ENCODE measurements at regions not wholly inside any gene's neighbourhood (a gene's known extent, or its start where the extent isn't known, plus 50 kb on each side); places are given as distances from the start of the nearest gene placed in this dataset.

DNA sequence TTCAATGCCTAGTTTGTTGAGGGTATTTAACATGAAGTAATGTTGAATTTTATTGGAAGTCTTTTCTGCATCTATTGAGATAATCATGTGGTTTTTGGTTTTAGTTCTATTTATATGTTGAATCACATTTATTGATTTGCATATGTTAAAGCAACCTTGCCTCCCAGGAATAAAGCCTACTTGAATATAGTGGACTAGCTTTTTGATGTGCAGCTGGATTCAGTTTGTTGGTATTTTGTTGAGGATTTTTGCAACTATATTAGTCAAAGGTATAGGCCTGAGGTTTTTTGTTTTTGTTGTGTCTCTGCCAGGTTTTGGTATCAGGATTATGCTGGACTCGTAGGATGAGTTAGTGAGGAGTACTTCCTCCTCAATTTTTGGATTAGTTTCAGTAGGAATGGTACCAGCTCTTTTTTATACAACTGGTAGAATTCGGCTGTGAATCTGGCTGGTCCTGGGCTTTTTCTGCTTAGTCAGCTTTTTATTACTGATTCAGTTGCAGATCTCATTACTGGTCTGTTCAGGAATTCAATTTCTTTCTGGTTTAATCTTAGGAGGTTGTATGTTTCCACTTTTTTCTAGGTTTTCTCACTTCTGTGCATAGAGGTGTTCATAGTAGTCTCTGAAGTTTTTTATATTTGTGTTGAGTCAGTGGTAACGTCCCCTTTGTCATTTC is 209.8 kb upstream of the RBMS3 start:
- no peak for DNase-seq

DNA sequence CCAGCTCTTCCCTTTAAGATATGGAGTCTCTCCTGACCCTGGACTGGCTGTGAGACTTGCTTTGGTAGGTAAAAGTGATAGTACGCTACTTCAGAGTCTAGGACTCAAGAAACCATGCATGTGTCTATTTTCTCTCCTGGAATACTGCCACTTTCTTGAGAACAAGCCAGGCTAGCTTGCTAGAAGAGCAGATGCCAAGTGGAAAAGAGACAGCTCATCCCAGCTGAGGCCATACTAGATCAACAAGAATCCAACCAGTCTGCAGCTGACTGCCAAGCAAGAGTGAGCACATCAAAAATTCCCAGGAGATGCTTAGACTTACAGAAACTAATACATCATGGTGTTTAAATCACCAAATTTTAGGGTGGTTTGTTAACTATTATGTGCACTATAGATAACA is 208.3 kb upstream of the RBMS3 start:
- DNase-seq, result no peak

DNA sequence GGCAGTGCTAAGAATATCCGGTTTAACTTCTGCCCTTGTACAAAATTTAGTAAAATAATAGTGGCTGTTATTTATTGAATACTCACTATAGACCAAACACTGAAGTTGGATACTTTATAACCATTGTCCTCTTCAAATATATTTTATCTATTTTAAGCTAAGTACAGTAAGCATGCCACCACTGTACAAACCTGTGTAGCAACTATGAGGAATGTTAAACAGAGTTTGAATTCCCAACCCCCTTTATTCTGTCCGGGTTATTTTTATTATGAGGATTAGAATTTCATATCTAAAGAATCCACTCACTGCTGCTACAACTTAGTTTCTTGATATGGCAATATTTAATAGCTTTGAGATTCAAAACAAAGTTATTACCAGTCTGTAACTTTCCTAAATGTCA is 203.5 kb upstream of the RBMS3 start:
- DNase-seq, result no peak

DNA sequence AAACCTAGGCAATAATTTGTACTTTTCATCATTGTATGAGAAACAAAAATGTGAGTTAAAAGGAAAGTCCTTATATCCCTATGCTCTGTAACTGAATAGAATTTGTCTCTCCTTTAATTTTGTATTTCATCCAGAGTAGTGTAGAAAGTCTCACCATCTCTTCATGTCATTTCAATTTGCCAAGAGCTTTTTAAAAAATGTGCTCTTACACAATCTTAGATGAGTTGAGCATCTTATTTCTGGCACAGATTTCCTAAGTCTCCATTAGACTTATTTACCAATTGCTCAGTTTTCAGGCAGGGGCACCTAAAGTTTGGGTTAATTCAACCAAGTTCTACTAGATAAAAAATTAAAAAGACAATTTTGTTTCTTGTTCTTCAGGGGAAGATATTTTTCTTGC is 201.5 kb upstream of the RBMS3 start:
- DNase-seq, result no peak

GRCh38 chr3:29080967-29081366 is 199.9 kb upstream of the RBMS3 start:
- no peak for DNase-seq

DNA sequence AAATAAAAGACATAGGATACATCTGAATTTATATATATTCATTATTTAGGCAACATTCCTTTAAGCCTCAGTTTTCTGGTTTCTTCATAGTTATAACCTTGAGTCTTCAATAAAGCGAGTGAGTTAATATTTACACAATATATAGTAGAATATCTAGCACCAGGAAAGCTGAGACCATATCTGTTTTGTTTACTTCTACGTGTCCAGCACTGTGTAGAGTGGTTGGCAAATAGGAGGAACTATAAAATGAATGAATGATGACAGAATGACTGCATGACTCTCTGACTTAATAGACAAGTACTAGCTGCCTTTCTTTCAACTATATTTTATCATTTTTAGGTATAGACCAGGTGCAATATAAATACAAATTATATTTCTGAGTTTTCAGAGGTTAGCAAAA is 197.8 kb upstream of the RBMS3 start:
- no peak for DNase-seq

- no peak for DNase-seq
Measured at GRCh38 chr3:29083676-29084075, 197.2 kb upstream of the RBMS3 start.

DNA sequence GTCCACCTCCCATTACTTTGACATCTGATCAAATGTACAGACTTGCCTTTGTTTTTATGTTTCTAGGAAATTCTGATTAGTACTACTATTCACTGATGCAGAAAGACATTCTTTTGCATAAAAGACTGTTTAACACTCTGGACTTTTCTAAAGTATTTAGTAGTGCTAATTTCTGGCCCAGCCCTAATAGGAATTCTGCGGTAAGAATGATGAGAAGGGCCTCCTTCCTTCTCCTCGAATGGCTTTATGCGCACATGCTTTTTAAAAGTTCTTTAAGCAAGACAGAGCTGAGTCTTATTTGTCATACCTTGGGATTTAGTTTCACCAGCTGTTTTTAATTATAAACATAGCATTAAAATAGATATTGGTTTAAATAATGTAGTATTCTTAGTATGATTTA is 192.3 kb upstream of the RBMS3 start:
- DNase-seq, result no peak

- DNase-seq, result no peak
Measured at GRCh38 chr3:29090912-29091597, 189.8 kb upstream of the RBMS3 start.

GRCh38 chr3:29091599-29092189 is 189.2 kb upstream of the RBMS3 start:
- no peak for DNase-seq

GRCh38 chr3:29092348-29092747 is 188.5 kb upstream of the RBMS3 start:
- no peak for DNase-seq

- DNase-seq, result no peak
Measured at GRCh38 chr3:29099296-29099695, 181.6 kb upstream of the RBMS3 start.

GRCh38 chr3:29099775-29100174 is 181.1 kb upstream of the RBMS3 start:
- DNase-seq, result no peak

DNA sequence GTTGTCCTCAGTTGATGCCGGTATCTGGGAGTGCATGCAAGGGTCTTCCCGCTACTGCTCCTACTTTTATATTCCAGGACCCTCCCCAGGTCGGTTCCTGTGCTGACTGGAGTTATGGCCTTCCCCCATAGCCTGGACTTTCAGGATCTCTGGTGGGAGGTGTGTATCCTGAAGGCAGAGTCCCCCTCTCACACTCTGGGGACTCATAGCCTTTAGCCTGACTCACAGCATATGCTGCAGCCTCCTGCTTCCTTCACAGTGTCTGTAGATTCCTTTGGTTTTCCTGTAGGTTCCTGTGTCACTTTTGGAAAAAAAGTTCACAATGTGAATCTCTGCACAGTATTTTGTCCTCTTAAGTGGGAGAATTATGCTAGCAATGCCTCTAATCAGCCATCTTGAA is 180.6 kb upstream of the RBMS3 start:
- DNase-seq, result no peak

- DNase-seq, result no peak
Measured at GRCh38 chr3:29128001-29128400, 152.9 kb upstream of the RBMS3 start.

DNA sequence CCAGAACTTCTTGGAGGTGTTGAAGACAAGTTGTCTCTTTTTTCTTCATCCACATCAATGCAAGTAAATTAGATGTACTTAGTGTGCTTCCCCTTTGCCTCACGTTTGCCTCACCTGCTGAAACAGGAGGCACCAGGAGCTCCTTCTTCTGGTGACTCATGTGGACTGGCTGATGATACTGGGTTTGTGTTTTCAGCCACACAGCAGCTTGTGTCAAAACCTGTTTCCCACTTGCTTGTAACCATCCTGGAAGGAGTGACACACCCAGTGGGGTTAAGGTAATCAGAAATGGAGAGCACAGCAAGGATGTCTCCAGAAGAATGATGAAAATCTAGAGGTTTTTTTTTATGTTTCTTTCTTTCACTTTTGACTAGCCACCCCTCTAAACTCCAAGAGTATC is 143.3 kb upstream of the RBMS3 start:
- DNase-seq, result no peak

- no peak for DNase-seq
Measured at GRCh38 chr3:29138171-29138570, 142.7 kb upstream of the RBMS3 start.

GRCh38 chr3:29140666-29141065 is 140.2 kb upstream of the RBMS3 start:
- no peak for DNase-seq

DNA sequence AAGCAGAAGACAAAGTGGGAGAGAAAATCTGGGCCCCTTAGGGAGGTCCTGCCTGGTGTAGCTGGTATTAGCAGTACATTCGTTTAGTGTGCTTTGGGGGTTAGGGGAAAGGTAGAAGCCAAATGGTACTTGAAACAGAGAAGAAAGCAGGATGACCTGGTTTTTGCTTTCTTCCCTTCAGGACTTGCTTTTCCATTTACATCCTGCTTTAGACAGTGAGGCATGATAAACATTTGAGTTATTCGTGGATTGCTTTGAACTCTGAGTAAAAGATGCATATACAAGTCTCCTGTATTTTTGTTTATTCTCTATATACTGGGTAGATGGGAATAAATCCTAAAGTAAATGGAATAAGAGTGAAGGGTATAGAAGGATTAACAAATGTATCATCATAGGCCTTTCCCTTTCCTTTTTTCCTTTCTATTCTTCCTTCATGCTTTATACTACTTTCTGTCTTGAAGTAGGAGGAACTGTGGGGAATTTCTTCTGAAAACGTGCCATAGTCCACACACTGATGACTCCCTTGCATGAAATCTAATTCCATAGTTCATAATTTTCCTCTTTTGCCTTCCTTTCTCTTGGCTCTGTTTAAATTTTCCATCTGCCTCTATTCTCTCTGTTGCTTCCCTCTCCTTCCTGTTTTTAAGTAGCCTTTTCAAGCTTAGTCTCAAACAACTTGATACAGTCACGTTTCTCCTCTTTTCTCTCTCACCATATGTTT is 139.5 kb upstream of the RBMS3 start:
- no peak for DNase-seq

GRCh38 chr3:29141918-29142275 is 139.0 kb upstream of the RBMS3 start:
- DNase-seq, result no peak

- DNase-seq, result no peak
Measured at GRCh38 chr3:29143151-29143550, 137.7 kb upstream of the RBMS3 start.

DNA sequence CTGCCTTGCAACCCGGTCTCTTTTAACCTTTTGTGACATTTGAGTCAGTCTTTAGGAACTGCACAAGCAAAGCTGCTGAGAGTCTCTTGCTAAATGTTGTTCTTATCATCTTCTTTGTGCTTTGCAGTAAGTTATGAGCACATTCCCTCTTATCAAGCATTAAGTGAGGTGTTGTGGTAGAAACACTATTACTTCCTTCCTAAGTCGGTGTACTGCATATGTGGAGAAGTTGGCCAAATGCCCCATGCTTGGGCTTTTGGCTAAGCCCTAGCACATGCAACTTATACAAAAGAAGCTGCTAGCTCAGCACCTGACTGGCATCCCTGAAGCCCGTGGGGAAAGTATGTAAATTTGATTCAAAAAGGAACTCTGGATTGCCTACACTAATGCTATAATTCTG is 136.5 kb upstream of the RBMS3 start:
- no peak for DNase-seq

- DNase-seq, result no peak
Measured at GRCh38 chr3:29144807-29145206, 136.1 kb upstream of the RBMS3 start.

DNA sequence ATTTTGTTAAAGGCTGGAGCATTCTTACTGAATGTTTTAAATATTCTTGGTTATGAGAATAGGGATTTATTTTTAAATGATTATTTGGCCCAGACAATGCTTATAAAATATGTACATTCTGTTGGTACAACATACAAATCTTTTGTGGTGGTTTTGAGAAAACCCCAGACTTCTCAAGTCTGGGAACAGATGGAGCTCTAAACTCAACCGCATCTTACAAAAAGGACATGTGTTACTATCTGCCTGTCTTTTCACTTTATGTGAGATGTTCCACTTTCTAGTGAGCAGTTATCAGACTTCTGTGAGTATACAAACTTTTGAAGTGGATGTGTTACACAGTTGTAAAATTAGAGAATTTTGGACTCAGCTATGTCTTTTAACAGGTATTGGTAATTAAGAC is 135.5 kb upstream of the RBMS3 start:
- no peak for DNase-seq

Measured in activated naive CD4-positive, alpha-beta T cell treated with anti-CD3 and anti-CD28 coated beads, Interleukin-2, amount 50 U/mL, for 16 hours (primary cell).